NCI-H2227 treated with DMSO at 0.1 percent for 48 hours (cell line): ENCODE measurements at regions not wholly inside any gene's neighbourhood (a gene's known extent, or its start where the extent isn't known, plus 50 kb on each side); places are given as distances from the start of the nearest gene placed in this dataset.
"Not testable (repeated sequence)": the region's sequence is repeated elsewhere in the genome, so short reads cannot be mapped to it uniquely, and the experiment has no call there.

Experiments used
- DNase-seq: peaks from one replicate; lab custom pipeline; 2025; lab: John Stamatoyannopoulos, UW

DNA sequence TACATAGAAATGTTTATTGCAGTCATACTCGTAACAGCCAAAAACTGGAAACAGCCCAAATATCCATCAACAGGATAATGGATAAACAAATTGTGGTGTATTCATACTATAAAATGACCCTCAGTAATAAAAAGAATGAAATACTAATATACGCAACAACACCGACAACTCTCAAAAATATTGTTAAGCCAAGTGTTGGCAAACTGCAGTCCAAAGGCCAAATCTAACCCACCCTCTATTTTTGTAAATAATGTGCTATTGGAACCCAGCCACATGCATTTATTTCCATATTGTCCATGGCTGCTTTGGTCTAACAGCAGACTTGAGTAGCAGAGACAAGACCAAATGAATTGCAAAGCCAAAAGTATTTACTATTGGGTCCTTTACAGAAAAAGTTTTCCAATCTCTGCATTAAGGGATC is 151.0 kb downstream of the MREG start:
- no peak for DNase-seq

DNA sequence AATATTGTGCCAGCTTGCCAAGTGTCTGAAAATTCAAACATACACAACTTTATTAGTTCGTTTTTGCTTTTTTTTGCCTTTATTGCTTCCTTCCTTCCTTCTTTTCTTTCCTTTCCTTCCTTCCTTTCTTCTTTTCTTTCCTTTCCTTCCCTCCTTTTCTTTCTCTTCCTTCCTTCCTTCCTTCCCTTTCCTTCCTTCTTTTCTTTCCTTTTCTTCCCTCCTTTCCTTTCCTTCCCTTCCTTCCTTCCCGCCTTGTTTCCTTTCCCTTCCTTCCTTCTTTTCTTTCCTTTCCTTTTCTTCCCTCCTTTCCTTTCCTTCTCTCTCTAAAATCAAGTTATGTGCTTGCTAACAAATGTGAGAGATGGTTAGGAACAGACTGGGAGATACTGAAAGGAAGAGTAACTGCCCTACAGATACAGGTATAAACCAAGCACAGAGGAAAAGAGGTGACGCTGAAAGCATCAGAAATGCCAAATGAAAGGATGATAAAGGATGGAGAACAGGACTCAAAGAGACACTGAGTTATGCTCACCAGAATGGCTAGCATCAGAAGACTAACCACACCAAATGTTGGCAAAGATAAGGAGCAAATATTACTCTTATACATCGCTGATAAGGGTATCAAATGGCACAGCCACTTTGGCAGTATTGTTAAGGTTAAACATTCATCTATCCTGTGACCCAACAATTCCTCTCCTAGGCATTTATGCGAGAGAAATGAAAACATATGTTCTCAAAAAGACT is 151.6 kb downstream of the MREG start:
- DNase-seq, result no peak

DNA sequence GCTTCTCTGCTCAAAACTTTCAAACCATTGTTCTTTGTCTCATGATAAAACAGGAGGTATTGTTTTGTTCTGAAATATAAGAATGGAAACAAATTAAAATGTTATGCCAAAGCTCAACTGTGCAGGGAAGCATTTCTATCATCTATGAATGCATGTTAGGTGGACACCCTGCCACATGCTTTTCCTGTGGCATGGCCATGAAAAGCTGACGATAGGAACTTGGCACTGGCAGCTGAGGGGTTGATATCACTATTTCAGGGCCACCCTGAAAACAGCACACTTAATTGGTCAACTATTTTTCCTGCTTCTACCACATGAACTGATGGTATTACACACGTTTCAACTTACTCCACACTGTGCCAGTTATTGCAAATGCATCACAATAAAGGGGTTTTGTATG is 157.3 kb downstream of the MREG start:
- no peak for DNase-seq

DNA sequence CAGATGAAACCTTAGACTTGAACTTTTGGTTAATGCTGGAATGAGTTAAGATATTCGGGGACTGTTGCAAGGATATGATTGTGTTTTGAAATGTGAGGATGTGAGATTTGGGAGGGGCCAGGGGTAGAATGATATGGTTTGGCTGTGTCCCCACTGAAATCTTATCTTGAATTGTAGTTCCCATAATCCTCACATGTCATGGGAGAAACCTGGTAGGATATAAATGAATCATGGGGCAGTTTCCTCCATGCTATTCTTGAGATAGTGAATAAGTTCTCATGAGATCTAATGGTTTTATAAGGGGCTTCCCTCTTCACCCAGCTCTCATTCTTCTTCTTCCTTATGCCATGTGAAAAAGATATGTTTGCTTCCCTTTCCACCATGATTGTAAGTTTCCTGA is 158.0 kb downstream of the MREG start:
- DNase-seq, result not testable (repeated sequence)

DNA sequence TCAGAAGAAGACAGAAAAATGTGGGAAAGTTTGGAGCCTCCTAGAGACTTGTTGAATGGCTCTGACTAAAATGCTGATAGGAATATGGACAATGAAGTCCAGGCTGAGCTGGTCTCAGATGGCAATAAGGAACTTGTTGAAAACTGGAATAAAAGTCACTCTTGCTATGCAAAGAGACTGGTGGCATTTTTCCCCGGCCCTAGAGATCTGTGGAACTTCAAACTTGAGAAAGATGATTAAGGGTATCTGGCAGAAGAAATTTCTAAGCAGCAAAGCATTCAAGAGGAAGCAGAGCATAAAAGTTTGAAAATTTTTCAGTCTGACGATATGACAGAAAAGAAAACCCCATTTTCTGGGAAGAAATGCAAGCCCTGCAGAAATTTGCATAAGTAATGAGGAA is 159.3 kb downstream of the MREG start:
- no peak for DNase-seq

DNA sequence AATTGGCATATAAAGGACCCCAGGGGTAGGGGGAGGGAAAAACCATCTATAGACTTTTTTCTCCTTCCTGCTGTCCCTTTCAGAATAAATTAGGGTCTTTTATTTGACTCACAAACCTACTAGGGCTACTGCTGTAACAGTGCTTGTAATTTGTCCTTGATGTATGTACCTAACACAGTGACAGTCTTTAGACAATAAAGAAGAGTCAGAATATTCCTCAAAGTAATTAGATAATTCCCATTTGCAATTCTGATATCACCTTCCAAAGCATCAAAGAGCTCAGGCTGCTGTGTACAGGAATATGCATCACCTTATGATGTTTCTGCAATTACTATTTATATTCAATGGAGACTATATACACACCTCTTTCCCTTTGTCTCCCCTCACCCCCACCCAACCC is 161.7 kb downstream of the MREG start:
- DNase-seq, result no peak

DNA sequence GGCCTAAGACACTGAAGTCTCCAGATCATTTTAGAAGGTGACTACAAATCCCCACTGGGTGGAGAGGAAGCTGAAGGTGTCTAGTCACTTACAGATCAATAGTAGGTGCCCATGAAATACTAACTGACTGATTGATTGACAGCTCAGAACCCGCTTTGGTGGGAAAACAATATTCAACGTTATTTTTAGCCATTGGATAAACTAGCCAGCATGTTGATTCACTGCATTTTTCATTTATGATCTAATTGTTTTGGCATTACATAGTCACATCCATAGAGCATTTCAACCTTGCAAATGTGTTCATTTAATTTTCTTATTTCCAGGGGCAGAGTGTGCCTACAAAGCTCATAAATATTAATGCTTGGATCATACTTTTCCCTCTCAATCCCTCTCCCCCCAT is 162.3 kb downstream of the MREG start:
- no peak for DNase-seq

DNA sequence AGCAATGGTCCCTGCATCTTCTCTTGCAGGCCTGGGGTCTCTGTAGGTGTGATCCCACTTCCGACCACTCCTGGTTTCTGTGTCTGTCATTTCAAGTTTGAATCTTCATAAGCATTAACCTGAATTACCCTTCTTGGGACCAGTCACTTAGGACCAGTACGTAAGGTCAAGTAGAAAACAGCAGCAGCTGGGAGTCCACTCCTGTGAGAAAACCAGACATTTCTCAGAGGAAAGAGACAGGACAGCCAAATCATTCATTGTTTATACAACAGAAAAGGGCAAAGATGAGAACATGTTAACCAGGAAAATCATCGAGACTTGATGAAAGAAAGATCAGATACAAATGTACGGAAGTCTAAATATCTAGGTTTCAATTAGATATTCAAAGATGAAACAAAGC is 163.0 kb downstream of the MREG start:
- DNase-seq, result no peak

DNA sequence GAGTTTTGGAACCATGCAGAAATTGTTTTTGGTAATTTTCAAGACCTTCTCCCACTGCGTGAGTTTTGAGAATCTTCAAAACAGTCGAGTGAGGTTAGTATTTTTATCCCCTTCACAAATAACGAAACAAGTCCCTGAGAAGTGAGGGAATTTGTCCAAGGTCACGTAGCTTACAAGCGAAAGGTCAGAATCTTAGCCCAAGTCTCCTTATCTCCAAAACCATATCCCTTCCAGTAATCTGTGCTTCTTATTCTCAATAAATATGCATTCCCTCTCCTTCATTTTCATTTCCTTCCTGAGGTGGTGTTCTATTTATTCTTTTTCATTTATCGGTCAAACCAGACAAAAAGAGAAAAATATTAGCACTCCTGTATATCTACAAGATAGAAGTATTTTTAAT is 163.6 kb downstream of the MREG start:
- no peak for DNase-seq

DNA sequence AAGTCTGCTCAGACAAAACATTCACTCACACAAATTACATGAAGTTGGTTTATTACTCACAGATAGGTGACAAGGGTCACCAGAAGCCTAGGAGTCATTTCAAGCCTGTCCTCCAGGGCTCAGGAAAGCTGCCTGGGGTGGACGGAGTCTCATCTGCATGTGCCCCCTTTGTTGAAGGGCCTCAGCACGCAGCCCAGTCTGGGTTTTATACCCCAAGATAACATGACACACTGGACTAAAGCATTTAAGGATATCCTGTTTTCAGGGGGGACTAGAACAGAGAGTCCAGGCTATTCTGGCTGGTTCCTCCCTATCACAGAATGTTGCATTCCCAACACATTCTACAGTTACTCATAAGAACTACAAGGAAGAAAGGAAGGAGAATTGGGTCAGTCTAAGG is 164.7 kb downstream of the MREG start:
- no peak for DNase-seq

DNA sequence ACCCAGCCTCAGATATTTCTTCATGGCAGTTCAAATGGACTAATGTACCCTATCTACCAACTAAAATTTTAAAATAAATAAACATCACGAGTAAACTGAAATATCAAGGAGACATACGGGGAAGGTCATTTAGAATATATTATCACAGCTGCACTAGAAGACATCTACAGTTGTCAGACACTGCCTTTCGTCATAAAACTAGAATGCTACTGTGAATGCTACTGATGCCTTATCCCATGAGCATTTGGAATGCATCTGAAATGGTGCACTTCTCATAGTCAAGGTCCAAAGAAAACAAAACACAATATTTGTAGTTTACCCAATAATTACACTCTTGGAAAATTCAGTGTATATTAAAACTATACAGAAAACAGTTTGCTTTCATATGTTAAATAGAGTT is 165.2 kb downstream of the MREG start:
- DNase-seq, result no peak

DNA sequence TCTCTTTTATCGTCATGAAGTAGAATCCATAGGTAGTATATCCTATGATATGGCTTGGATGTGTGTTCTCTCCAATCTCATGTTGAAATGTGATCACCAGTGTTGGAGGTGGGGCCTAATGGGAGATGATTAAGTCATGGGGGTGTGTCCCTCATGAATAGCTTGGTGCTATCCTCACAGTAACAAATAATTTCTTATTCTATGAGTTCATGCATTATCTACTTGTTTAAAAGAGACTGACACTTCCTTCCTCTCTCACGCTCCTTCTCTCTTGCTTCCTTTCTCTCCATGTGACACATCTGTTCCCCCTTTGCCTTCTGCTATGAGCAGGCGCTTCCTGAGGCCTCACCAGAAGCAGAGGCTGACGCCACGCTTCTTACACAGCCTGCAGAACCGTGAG is 165.6 kb downstream of the MREG start:
- no peak for DNase-seq

DNA sequence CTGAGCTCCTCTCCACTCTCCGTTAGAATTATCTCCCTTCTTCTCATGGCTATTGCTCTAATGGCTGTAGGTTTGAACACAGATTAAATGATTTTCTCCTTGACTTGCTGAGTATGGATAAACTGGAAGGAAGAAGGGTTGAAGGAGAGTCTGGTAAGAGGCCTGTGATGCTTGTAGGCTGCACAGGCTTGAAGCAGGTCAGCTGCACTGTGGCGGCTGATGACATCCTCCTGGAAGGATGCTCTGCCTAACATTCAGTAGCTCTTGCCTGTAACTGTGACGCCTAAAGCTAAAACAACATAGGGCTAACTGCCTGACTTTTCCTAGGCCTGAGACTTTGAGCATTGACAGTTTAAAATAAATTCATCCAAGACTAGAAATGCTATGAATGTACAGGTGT is 166.3 kb downstream of the MREG start:
- no peak for DNase-seq

DNA sequence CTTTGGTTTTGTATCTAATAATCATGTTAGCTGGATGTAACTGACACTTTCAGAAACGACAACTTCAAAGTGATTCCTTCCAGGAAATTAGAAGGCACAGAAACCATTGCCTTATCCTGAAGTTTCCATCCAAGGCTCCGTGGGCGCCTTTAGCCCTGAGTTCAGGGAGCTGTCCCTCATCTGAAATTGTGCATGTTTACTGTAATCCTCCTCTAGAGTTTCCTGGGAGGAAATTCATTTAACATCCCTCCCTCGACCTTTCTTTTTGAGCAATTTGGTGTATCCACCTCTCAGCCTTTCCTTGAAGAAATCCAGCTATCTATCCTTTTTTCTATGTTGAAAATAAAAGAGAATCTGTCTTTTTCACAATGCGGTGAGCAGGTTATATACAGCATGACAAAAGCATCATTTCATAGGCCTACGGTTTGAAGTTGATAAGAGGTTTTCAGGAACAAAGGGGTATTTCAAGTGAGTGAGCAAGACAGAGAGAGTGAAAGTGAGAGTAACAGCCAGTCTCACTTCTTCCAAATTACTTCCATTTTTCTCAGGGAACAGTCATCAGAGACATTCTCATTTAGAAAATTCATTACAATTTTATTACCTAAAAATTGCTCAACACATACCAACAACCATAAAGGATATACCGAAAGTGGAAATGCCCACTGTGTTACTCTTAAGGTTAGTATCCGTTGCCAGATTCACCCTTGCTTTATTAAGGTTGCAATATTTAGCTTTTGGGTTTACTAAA is 167.3 kb downstream of the MREG start:
- DNase-seq, result no peak

DNA sequence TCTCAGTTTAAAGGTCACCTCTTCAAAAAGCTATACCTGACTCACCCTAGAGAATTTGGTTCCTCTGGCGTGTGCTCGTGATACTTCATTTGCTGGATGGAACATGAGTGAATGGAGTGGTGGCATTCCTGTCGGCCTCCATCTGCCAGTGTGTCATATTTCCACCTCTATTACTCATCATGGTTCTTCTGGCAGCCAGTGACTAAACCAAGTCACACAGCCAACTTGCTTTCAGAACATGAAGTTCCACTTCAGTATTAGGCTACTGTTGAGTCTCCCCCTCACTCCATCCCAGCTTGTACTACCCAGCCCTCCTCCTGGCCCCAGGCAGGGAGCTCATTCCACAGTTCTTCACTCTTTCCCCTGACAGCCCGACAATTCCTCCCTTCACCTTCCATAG is 169.8 kb downstream of the MREG start:
- DNase-seq, result no peak

DNA sequence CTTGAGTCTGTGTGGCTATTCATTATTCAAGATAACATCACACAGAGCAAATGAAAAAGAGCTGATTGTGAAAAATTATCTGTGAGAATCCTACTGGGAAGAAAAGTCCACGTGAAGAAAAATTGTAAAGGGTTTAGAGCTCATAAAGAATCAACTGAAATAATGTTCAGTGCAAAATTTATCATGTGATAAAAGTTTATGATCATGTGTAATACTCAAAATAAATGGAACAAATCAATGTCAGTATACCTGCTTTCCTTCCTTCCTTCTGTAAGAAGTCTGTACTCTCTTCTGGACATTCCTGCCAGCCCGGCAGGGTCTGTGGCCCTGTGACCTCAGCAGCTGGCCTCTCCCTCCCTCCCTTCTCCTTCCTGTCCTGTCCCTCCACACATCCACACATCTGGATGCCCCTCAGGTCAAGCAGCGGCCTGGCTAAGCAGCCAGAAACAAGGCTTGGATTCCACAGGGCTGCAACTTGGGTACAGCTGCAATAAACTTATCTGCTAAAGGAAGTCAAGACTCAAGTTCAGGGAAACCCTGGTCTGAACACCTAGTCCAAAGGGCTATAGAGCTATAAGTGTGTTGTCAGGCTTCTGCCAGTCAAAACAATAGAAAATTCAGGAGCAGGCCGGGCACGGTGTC is 172.1 kb downstream of the MREG start:
- no peak for DNase-seq

DNA sequence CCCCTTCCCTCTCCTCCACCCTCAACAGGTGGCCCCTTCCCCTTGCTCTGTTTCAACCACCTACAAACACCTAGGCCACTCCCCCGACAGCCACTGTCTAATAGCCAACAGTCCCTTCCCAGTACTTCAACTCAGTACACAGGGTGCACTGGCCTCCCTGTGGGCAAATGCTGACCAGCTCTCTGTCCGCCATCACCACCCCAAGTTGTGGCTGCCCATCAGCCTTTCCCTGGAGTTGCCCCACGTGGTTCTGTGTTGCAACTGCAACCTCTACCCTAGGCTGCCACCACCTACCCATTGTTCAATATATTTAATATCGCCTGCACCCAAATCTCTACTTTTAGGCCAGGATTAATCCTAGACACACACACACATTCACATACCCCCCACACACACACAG is 173.5 kb downstream of the MREG start:
- DNase-seq, result no peak

DNA sequence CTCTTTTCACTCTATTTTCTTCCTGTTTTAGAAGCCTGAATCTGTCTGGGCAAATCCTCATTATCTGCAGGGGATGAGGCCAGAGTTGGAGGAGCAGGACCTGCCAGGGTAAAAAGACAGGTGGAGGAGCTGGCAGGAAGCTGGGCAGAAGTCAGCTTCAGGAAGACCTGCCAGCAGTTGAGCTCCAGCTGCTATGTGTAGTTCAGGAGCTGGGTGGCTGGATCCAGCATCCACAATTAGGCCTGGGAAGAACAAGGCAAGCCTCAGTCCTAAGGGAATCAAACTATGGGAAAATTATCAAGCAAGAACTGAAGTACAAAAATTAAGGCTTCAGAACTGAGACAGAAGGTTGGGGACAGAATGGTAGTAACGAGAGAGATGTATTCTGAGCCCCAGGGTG is 174.0 kb downstream of the MREG start:
- DNase-seq, result no peak

DNA sequence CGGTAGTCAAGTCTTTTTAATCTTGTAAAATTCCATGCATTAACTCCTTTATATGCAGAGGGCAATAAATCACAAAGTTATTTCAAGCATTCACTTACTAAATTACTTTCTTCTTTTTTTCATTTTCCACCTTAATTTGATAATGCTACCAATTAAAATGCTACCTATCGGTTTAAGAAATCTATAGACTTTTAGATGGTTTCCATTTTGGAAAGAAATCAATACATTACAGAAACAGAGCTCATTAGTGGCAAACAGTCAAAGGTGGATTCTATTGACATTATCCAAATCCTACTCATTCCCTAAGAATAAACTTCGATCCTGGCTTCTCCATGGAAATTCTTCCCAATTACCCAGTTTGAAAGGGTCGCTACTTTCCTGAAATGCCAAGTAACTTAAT is 176.5 kb downstream of the MREG start:
- no peak for DNase-seq

DNA sequence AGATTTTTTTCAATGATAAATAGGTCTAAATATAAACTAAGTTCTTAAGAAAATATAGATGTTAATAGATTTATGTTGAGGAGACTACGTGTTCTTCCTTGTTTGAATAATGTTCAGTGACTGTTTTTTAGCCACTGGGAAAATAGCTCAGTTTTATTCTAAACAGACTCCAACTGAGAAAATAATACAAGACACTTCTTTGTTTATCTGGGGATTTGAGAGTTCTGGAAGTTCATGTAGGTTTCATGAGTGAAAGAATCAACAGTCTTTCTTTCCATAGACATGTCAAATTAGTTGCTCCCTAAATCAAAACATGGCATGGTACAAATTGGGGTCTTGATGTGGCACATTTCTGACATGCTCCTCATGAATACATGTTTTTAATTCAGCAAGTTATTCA is 177.7 kb downstream of the MREG start:
- no peak for DNase-seq

DNA sequence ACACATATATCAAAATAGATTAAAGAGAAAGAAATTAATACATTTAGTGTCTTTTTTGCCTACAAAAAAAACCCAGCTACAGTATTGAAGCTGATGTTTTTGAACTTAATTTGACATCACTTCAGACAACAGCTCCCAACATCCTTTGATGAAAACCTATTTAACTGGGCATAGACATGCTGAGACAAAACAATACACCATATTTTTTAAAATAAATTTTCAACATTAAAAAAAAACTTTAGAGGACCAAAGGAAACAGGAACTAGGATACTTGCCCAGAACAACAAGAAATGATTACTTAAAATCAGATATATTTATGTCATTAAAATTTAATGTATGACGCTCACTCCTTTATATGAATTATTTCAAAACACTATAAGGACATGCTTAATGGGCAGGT is 178.1 kb downstream of the MREG start:
- no peak for DNase-seq

DNA sequence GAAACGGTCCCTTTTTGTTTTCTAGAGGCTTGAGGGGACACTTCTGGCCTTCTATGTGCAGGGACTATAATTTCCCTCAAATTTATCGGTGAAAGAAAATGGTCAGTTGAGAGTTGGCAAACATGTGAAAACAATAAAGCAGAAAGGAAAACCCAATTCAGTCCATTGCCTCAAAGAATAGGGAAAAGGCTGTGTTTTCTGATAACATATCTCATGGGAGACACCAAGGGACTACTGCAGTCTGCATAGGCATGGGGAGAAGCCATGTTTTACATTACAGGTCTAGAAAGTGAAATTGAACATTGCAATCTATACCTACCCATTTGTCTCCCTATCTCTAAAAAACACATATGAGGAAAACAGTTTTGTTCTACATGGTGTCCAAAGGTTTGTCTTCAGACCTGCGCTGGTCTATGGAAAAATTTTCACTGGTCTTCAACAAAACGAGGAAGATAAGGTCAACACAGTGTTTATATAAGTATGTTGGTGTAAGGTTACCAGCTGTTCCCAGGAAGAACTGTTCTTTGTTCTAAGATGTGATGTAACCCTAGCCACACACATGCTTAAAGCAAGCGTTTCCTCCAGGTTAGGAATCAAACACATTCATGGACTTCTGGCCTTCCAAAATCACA is 179.7 kb downstream of the MREG start:
- DNase-seq, result no peak

DNA sequence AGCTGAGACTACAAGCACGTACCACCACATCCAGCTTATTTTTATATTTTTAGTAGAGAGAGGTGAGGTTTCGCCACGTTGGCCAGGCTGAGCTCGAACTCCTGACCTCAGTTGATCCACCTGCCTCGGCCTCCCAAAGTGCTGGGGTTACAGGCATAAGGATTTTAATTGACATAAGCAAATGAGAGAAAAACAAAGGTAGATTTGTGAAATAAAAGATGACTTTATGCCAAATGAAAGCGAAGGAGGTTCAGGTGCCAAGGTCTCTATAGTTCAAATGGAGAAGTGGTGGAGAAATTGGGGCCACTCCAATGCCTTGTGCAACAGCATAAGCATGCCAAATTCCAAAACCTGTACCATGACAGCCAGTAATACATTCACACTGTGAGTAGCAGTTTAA is 180.6 kb downstream of the MREG start:
- no peak for DNase-seq
